ENCODE measurements at regions not wholly inside any gene's neighbourhood (a gene's known extent, or its start where the extent isn't known, plus 50 kb on each side); places are given as distances from the start of the nearest gene placed in this dataset.

- DNase-seq: no peak
Observed at GRCh38 chr5:92459654-92460053, 1076.5 kb upstream of the ARRDC3 start.

GRCh38 chr5:92455011-92455410 is 1071.9 kb upstream of the ARRDC3 start:
- no peak for DNase-seq

GRCh38 chr5:92444888-92445287 is 1061.8 kb upstream of the ARRDC3 start:
- no peak for DNase-seq

GRCh38 chr5:92435781-92436180 is 1052.7 kb upstream of the ARRDC3 start:
- DNase-seq: no peak

- DNase-seq: no peak
Observed at GRCh38 chr5:92429646-92430045, 1046.5 kb upstream of the ARRDC3 start.

GRCh38 chr5:92428415-92428814 is 1045.3 kb upstream of the ARRDC3 start:
- no peak for DNase-seq

- DNase-seq: no peak
Observed at GRCh38 chr5:92424785-92425426, 1041.8 kb upstream of the ARRDC3 start.

GRCh38 chr5:92421942-92422341 is 1038.8 kb upstream of the ARRDC3 start:
- no peak for DNase-seq

GRCh38 chr5:92421196-92421595 is 1038.1 kb upstream of the ARRDC3 start:
- DNase-seq: no peak

- DNase-seq: no peak
Observed at GRCh38 chr5:92419261-92419660, 1036.1 kb upstream of the ARRDC3 start.

- no peak for DNase-seq
Observed at GRCh38 chr5:92418341-92418740, 1035.2 kb upstream of the ARRDC3 start.

GRCh38 chr5:92409134-92409533 is 1026.0 kb upstream of the ARRDC3 start:
- no peak for DNase-seq

- peak; percentile 65 for DNase-seq
Observed at GRCh38 chr5:92402956-92403702, 1020.0 kb upstream of the ARRDC3 start.

GRCh38 chr5:92402045-92402444 is 1018.9 kb upstream of the ARRDC3 start:
- no peak for DNase-seq

GRCh38 chr5:92401492-92401891 is 1018.4 kb upstream of the ARRDC3 start:
- peak; percentile 5 for DNase-seq

- no peak for DNase-seq
Observed at GRCh38 chr5:92394936-92395335, 1011.8 kb upstream of the ARRDC3 start.

- DNase-seq: no peak
Observed at GRCh38 chr5:92390657-92391056, 1007.5 kb upstream of the ARRDC3 start.

GRCh38 chr5:92380069-92380770 is 997.1 kb upstream of the ARRDC3 start:
- no peak for DNase-seq

- DNase-seq: no peak
Observed at GRCh38 chr5:92378966-92379611, 996.0 kb upstream of the ARRDC3 start.

GRCh38 chr5:92374859-92375258 is 991.7 kb upstream of the ARRDC3 start:
- DNase-seq: no peak

GRCh38 chr5:92372766-92373165 is 989.6 kb upstream of the ARRDC3 start:
- DNase-seq: no peak

- no peak for DNase-seq
Observed at GRCh38 chr5:92371889-92372235, 988.7 kb upstream of the ARRDC3 start.

GRCh38 chr5:92371171-92371888 is 988.2 kb upstream of the ARRDC3 start:
- no peak for DNase-seq

All from NCI-H1092 treated with DMSO at 0.1 percent for 48 hours (cell line).